ENCODE measurements at regions not wholly inside any gene's neighbourhood (a gene's known extent, or its start where the extent isn't known, plus 50 kb on each side); places are given as distances from the start of the nearest gene placed in this dataset.
"Not testable (repeated sequence)": the region's sequence is repeated elsewhere in the genome, so short reads cannot be mapped to it uniquely, and the experiment has no call there.

- Mint-ChIP-seq H3K27ac (no peak overlapping the region), H3K36me3 (ENCODE audit: insufficient read depth) (no peaks in the 10 kb centered on the region), H3K4me1 (ENCODE audit: low read depth in 2 of 2) (no peaks in the 10 kb centered on the region), H3K9me3 (peaks cover 0 to 4% of the 10 kb centered on the region in 2 donors), H3K27me3 (peaks cover 0 to 4% of the 10 kb centered on the region in 2 donors), H3K4me3 (no peak overlapping the region)
- DNase-seq (no peak), ATAC-seq (replicated peaks) (no peak)
Measured at GRCh38 chr12:27133022-27133590, 50.7 kb upstream of the C12orf71 start.

GRCh38 chr12:27140478-27140969 is 58.1 kb upstream of the C12orf71 start:
- DNase-seq (no peak), ATAC-seq (replicated peaks) (no peak)
- Mint-ChIP-seq H3K9me3 (peaks cover 0 to 4% of the 10 kb centered on the region in 2 donors), H3K4me1 (ENCODE audit: low read depth in 2 of 2) (peaks cover 3 to 5% of the 10 kb centered on the region in 2 donors), H3K4me3 (no peak overlapping the region), H3K27ac (no peak overlapping the region), H3K36me3 (ENCODE audit: insufficient read depth) (no peaks in the 10 kb centered on the region), H3K27me3 (no peaks in the 10 kb centered on the region)

GRCh38 chr12:27142101-27142721 is 59.8 kb upstream of the C12orf71 start:
- H3K4me1 Mint-ChIP-seq (ENCODE audit: low read depth in 2 of 2), result peaks cover 3 to 5% of the 10 kb centered on the region in 2 donors
- ATAC-seq (replicated peaks), result peak; percentile 70
- no peaks in the 10 kb centered on the region for H3K27me3 Mint-ChIP-seq
- H3K4me3 Mint-ChIP-seq, result peak overlapping the region in 1 of 2 donors; percentile 23
- peak; percentile 20 to 27 (median 25) for DNase-seq
- H3K27ac Mint-ChIP-seq, result no peak overlapping the region
- peaks cover 0 to 2% of the 10 kb centered on the region in 2 donors for H3K9me3 Mint-ChIP-seq
- H3K36me3 Mint-ChIP-seq (ENCODE audit: insufficient read depth), result no peaks in the 10 kb centered on the region

GRCh38 chr12:27143256-27144069 is 61.1 kb upstream of the C12orf71 start:
- Mint-ChIP-seq H3K27ac (peak overlapping the region; percentile 62 to 83), H3K4me3 (peak overlapping the region; percentile 57 to 73), H3K36me3 (ENCODE audit: insufficient read depth) (no peaks in the 10 kb centered on the region), H3K4me1 (ENCODE audit: low read depth in 2 of 2) (peaks cover 3 to 5% of the 10 kb centered on the region in 2 donors), H3K27me3 (no peaks in the 10 kb centered on the region), H3K9me3 (no peaks in the 10 kb centered on the region)
- DNase-seq (no peak), ATAC-seq (replicated peaks) (no peak)

GRCh38 chr12:27145725-27146124 is 63.3 kb upstream of the C12orf71 start:
- not testable (repeated sequence) for H3K27me3 Mint-ChIP-seq, H3K9me3 Mint-ChIP-seq
- H3K27ac Mint-ChIP-seq, result peak overlapping the region in 1 of 2 donors; percentile 16

GRCh38 chr12:27148373-27148772 is 66.0 kb upstream of the C12orf71 start:
- Mint-ChIP-seq H3K27ac (no peak overlapping the region), H3K9me3 (no peaks in the 10 kb centered on the region), H3K27me3 (no peaks in the 10 kb centered on the region), H3K36me3 (ENCODE audit: insufficient read depth) (no peaks in the 10 kb centered on the region), H3K4me1 (ENCODE audit: low read depth in 2 of 2) (peaks cover 2 to 3% of the 10 kb centered on the region in 2 donors), H3K4me3 (no peak overlapping the region)
- ATAC-seq (replicated peaks) (no peak), DNase-seq (no peak)

More at GRCh38 chr12:27145725-27146124, 63.3 kb upstream of the C12orf71 start:
- ATAC-seq (replicated peaks); DNase-seq; H3K4me1 Mint-ChIP-seq (ENCODE audit: low read depth in 2 of 2); H3K36me3 Mint-ChIP-seq (ENCODE audit: insufficient read depth); H3K4me3 Mint-ChIP-seq: not testable (repeated sequence)

- Mint-ChIP-seq H3K4me3 (no peak overlapping the region), H3K9me3 (no peaks in the 10 kb centered on the region), H3K4me1 (ENCODE audit: low read depth in 2 of 2) (peaks cover 0 to 2% of the 10 kb centered on the region in 2 donors), H3K36me3 (ENCODE audit: insufficient read depth) (no peaks in the 10 kb centered on the region), H3K27ac (no peak overlapping the region), H3K27me3 (no peaks in the 10 kb centered on the region)
- DNase-seq (no peak), ATAC-seq (replicated peaks) (no peak)
Measured at GRCh38 chr12:27148791-27149190, 66.4 kb upstream of the C12orf71 start.

- Mint-ChIP-seq H3K4me1 (ENCODE audit: low read depth in 2 of 2) (peaks cover 0 to 2% of the 10 kb centered on the region in 2 donors), H3K36me3 (ENCODE audit: insufficient read depth) (no peaks in the 10 kb centered on the region), H3K27ac (no peak overlapping the region), H3K9me3 (no peaks in the 10 kb centered on the region), H3K4me3 (no peak overlapping the region), H3K27me3 (no peaks in the 10 kb centered on the region)
- DNase-seq (no peak), ATAC-seq (replicated peaks) (no peak)
Measured at GRCh38 chr12:27151479-27151878, 69.1 kb upstream of the C12orf71 start.

GRCh38 chr12:27158297-27158696 is 75.9 kb upstream of the C12orf71 start:
- Mint-ChIP-seq H3K9me3 (no peaks in the 10 kb centered on the region), H3K4me3 (no peak overlapping the region), H3K4me1 (ENCODE audit: low read depth in 2 of 2) (no peaks in the 10 kb centered on the region), H3K27ac (no peak overlapping the region), H3K36me3 (ENCODE audit: insufficient read depth) (no peaks in the 10 kb centered on the region), H3K27me3 (no peaks in the 10 kb centered on the region)
- ATAC-seq (replicated peaks), result no peak
- DNase-seq, result no peak

- Mint-ChIP-seq H3K27ac (peak overlapping the region in 1 of 2 donors; percentile 61), H3K4me3 (no peak overlapping the region), H3K36me3 (ENCODE audit: insufficient read depth) (no peaks in the 10 kb centered on the region), H3K4me1 (ENCODE audit: low read depth in 2 of 2) (no peaks in the 10 kb centered on the region), H3K9me3 (no peaks in the 10 kb centered on the region), H3K27me3 (no peaks in the 10 kb centered on the region)
- no peak for DNase-seq
- no peak for ATAC-seq (replicated peaks)
Measured at GRCh38 chr12:27161458-27162228, 79.3 kb upstream of the C12orf71 start.

GRCh38 chr12:27162229-27162537 is 79.8 kb upstream of the C12orf71 start:
- no peaks in the 10 kb centered on the region for H3K36me3 Mint-ChIP-seq (ENCODE audit: insufficient read depth)
- no peak overlapping the region for H3K4me3 Mint-ChIP-seq
- no peaks in the 10 kb centered on the region for H3K4me1 Mint-ChIP-seq (ENCODE audit: low read depth in 2 of 2)
- H3K27ac Mint-ChIP-seq, result peak overlapping the region in 1 of 2 donors; percentile 59
- no peaks in the 10 kb centered on the region for H3K9me3 Mint-ChIP-seq
- no peaks in the 10 kb centered on the region for H3K27me3 Mint-ChIP-seq
- DNase-seq (no peak), ATAC-seq (replicated peaks) (no peak)

GRCh38 chr12:27163048-27163715 is 80.8 kb upstream of the C12orf71 start:
- H3K27ac Mint-ChIP-seq, result no peak overlapping the region
- no peaks in the 10 kb centered on the region for H3K9me3 Mint-ChIP-seq
- ATAC-seq (replicated peaks) (no peak), DNase-seq (no peak)
- no peaks in the 10 kb centered on the region for H3K36me3 Mint-ChIP-seq (ENCODE audit: insufficient read depth)
- H3K27me3 Mint-ChIP-seq, result no peaks in the 10 kb centered on the region
- H3K4me3 Mint-ChIP-seq, result no peak overlapping the region
- H3K4me1 Mint-ChIP-seq (ENCODE audit: low read depth in 2 of 2), result no peaks in the 10 kb centered on the region

- no peaks in the 10 kb centered on the region for H3K4me1 Mint-ChIP-seq (ENCODE audit: low read depth in 2 of 2)
- no peak overlapping the region for H3K27ac Mint-ChIP-seq
- ATAC-seq (replicated peaks) (no peak), DNase-seq (no peak)
- no peaks in the 10 kb centered on the region for H3K27me3 Mint-ChIP-seq
- no peaks in the 10 kb centered on the region for H3K9me3 Mint-ChIP-seq
- no peak overlapping the region for H3K4me3 Mint-ChIP-seq
- H3K36me3 Mint-ChIP-seq (ENCODE audit: insufficient read depth), result no peaks in the 10 kb centered on the region
Measured at GRCh38 chr12:27163894-27164293, 80.2 kb upstream of the STK38L start.
